HG03280 (cell line): ENCODE measurements at regions not wholly inside any gene's neighbourhood (a gene's known extent, or its start where the extent isn't known, plus 50 kb on each side); places are given as distances from the start of the nearest gene placed in this dataset.

Source experiments
- ATAC-seq: cut with Tn5 transposase; IDR thresholded peaks from one replicate; pipeline ENCODE4 v1.9.1; 2021; ENCODE audit warnings: mild to moderate bottlenecking, moderate library complexity; ENCODE audit not compliant: unreplicated experiment

GRCh38 chr5:68771732-68772131, 322.1 kb upstream of the SLC30A5 start:
- no peak for ATAC-seq

- ATAC-seq, result no peak
These were observed 317.4 kb upstream of the SLC30A5 start for GRCh38 chr5:68776381-68776780.

GRCh38 chr5:68777135-68777534, 316.7 kb upstream of the SLC30A5 start:
- ATAC-seq, result no peak

- no peak for ATAC-seq
These were observed 315.3 kb upstream of the SLC30A5 start for GRCh38 chr5:68778484-68778883.

- ATAC-seq, result no peak
These were observed 313.4 kb upstream of the SLC30A5 start for GRCh38 chr5:68780299-68780955.

GRCh38 chr5:68793074-68793473, 300.7 kb upstream of the SLC30A5 start:
- no peak for ATAC-seq

GRCh38 chr5:68793993-68794392, 299.8 kb upstream of the SLC30A5 start:
- no peak for ATAC-seq

GRCh38 chr5:68795190-68795589, 298.6 kb upstream of the SLC30A5 start:
- no peak for ATAC-seq

- no peak for ATAC-seq
These were observed 294.7 kb upstream of the SLC30A5 start for GRCh38 chr5:68798877-68799843.

- ATAC-seq, result no peak
These were observed 291.4 kb upstream of the SLC30A5 start for GRCh38 chr5:68802430-68802829.

- ATAC-seq, result no peak
These were observed 289.9 kb upstream of the SLC30A5 start for GRCh38 chr5:68803881-68804319.

- no peak for ATAC-seq
These were observed 289.5 kb upstream of the SLC30A5 start for GRCh38 chr5:68804343-68804742.

GRCh38 chr5:68805444-68805843, 288.4 kb upstream of the SLC30A5 start:
- no peak for ATAC-seq

- no peak for ATAC-seq
These were observed 276.2 kb upstream of the SLC30A5 start for GRCh38 chr5:68817632-68818031.

GRCh38 chr5:68818057-68818695, 275.6 kb upstream of the SLC30A5 start:
- ATAC-seq, result no peak

GRCh38 chr5:68818870-68819269, 274.9 kb upstream of the SLC30A5 start:
- ATAC-seq, result no peak

GRCh38 chr5:68821056-68821455, 272.8 kb upstream of the SLC30A5 start:
- ATAC-seq, result no peak

GRCh38 chr5:68822796-68823195, 271.0 kb upstream of the SLC30A5 start:
- ATAC-seq, result no peak

- ATAC-seq, result no peak
These were observed 270.5 kb upstream of the SLC30A5 start for GRCh38 chr5:68823301-68823700.

GRCh38 chr5:68830377-68830898, 263.4 kb upstream of the SLC30A5 start:
- ATAC-seq, result no peak

GRCh38 chr5:68834491-68834981, 259.3 kb upstream of the SLC30A5 start:
- ATAC-seq, result no peak
